ENCODE measurements at regions not wholly inside any gene's neighbourhood (a gene's known extent, or its start where the extent isn't known, plus 50 kb on each side); places are given as distances from the start of the nearest gene placed in this dataset.
A peak's percentile ranks its signal among the peaks of the same experiment; 100 is the strongest.
"Not testable (repeated sequence)": the region's sequence is repeated elsewhere in the genome, so short reads cannot be mapped to it uniquely, and the experiment has no call there.

GRCh38 chr5:51559921-51560658 lies 176.8 kb downstream of the ISL1 start:
- DNase-seq = no peak

- no peak for DNase-seq
These were observed 183.7 kb downstream of the ISL1 start for GRCh38 chr5:51566953-51567352.

GRCh38 chr5:51567636-51568035 lies 184.4 kb downstream of the ISL1 start:
- DNase-seq = no peak

- no peak for DNase-seq
These were observed 190.6 kb downstream of the ISL1 start for GRCh38 chr5:51573835-51574234.

- no peak for DNase-seq
These were observed 199.7 kb downstream of the ISL1 start for GRCh38 chr5:51582871-51583394.

- peak; percentile 4 for DNase-seq
These were observed 214.8 kb downstream of the ISL1 start for GRCh38 chr5:51598026-51598425.

- DNase-seq = no peak
These were observed 216.3 kb downstream of the ISL1 start for GRCh38 chr5:51599587-51599986.

- DNase-seq = no peak
These were observed 221.1 kb downstream of the ISL1 start for GRCh38 chr5:51604324-51604723.

GRCh38 chr5:51606921-51607320 lies 223.7 kb downstream of the ISL1 start:
- no peak for DNase-seq

GRCh38 chr5:51618234-51618633 lies 235.0 kb downstream of the ISL1 start:
- no peak for DNase-seq

- no peak for DNase-seq
These were observed 237.9 kb downstream of the ISL1 start for GRCh38 chr5:51621156-51621555.

- DNase-seq = no peak
These were observed 239.0 kb downstream of the ISL1 start for GRCh38 chr5:51622161-51622790.

GRCh38 chr5:51625224-51625968 lies 242.1 kb downstream of the ISL1 start:
- DNase-seq = no peak

GRCh38 chr5:51632027-51632426 lies 248.8 kb downstream of the ISL1 start:
- DNase-seq = no peak

- DNase-seq = no peak
These were observed 249.5 kb downstream of the ISL1 start for GRCh38 chr5:51632793-51633192.

- DNase-seq = not testable (repeated sequence)
These were observed 253.7 kb downstream of the ISL1 start for GRCh38 chr5:51636973-51637372.

GRCh38 chr5:51644976-51645375 lies 261.7 kb downstream of the ISL1 start:
- no peak for DNase-seq

- no peak for DNase-seq
These were observed 263.2 kb downstream of the ISL1 start for GRCh38 chr5:51646482-51646881.

- no peak for DNase-seq
These were observed 267.6 kb downstream of the ISL1 start for GRCh38 chr5:51650824-51651223.

- no peak for DNase-seq
These were observed 268.2 kb downstream of the ISL1 start for GRCh38 chr5:51651476-51651875.

GRCh38 chr5:51651889-51652288 lies 268.6 kb downstream of the ISL1 start:
- no peak for DNase-seq

GRCh38 chr5:51652980-51653379 lies 269.7 kb downstream of the ISL1 start:
- no peak for DNase-seq

GRCh38 chr5:51657340-51658240 lies 274.3 kb downstream of the ISL1 start:
- no peak for DNase-seq
